GM12872 (cell line): ENCODE measurements at regions not wholly inside any gene's neighbourhood (a gene's known extent, or its start where the extent isn't known, plus 50 kb on each side); places are given as distances from the start of the nearest gene placed in this dataset.

Experiments
- CTCF ChIP-seq: IDR thresholded peaks from 3 replicates; pipeline ENCODE4 v1.5.1; 2011; ENCODE audit warnings: low read depth, mild to moderate bottlenecking, low read length, moderate library complexity; ENCODE audit not compliant: insufficient read depth

GRCh38 chr10:25076506-25077177 is 60.2 kb downstream of the THNSL1 start:
- no peak for TF ChIP-seq CTCF

- TF ChIP-seq CTCF: no peak
Observed at GRCh38 chr10:25078658-25079431, 62.4 kb downstream of the THNSL1 start.

- peak; percentile 90 for TF ChIP-seq CTCF
Observed at GRCh38 chr10:25080880-25081581, 64.6 kb downstream of the THNSL1 start.

GRCh38 chr10:25082276-25083204 is 66.1 kb downstream of the THNSL1 start:
- TF ChIP-seq CTCF: no peak

GRCh38 chr10:25083546-25084111 is 67.2 kb downstream of the THNSL1 start:
- TF ChIP-seq CTCF: no peak

GRCh38 chr10:25084447-25084846 is 68.0 kb downstream of the THNSL1 start:
- TF ChIP-seq CTCF: no peak
